IMR-90 (cell line): ENCODE measurements at regions not wholly inside any gene's neighbourhood (a gene's known extent, or its start where the extent isn't known, plus 50 kb on each side); places are given as distances from the start of the nearest gene placed in this dataset.

Experiments
- ATAC-seq: fragments of 200-7000 bp; cut with Tn5 transposase; 2 replicates; pipeline ENCODE4 v1.9.1; 2020; ENCODE audit warnings: low read depth, mild to moderate bottlenecking, moderate library complexity
- BruUV-seq: library from RNA; stranded (reverse); fragments of 400-500 nt; replicated peaks from 2 replicates; lab custom pipeline; 2021; lab: Mats Ljungman, UMichigan
- CTCF ChIA-PET: fragments of 300-600 bp; formaldehyde crosslinking; extraction: SDS; loops from one replicate; lab custom pipeline; 2021; ENCODE audit warnings: antibody characterized with exemption; lab: Yijun Ruan, JAX
- POLR2A ChIA-PET: fragments of 300-600 bp; sonication (Branson Sonifier 250); formaldehyde crosslinking; loops from one replicate; lab custom pipeline; 2022; ENCODE audit warnings: antibody characterized with exemption; ENCODE audit not compliant: unreplicated experiment; lab: Charles Lee
- DNase-seq: peaks from one replicate; pipeline ENCODE4 v3.0.0; 2013
- H2AFZ ChIP-seq: replicated peaks from 2 replicates; pipeline ENCODE3; 2013; ENCODE audit warnings: low read length, mild to moderate bottlenecking; ENCODE audit not compliant: poor library complexity
- H2AK5ac ChIP-seq: 2 replicates; pipeline ENCODE4 v1.6.1; 2013; ENCODE audit warnings: low read depth, low read length, inconsistent platforms
- H2AK9ac ChIP-seq: replicated peaks from 2 replicates; pipeline ENCODE3; 2013; ENCODE audit warnings: mild to moderate bottlenecking, low read depth, low read length, moderate library complexity; ENCODE audit not compliant: poor library complexity
- H2BK120ac ChIP-seq: 2 replicates; pipeline ENCODE4 v1.6.1; 2013; ENCODE audit warnings: low read depth, low read length, inconsistent platforms
- H2BK15ac ChIP-seq: 3 replicates; pipeline ENCODE4 v1.6.1; 2013; ENCODE audit warnings: low read depth, low read length, inconsistent platforms
- H2BK20ac ChIP-seq: 2 replicates; pipeline ENCODE4 v1.6.1; 2013; ENCODE audit warnings: low read depth, mild to moderate bottlenecking, inconsistent platforms, low read length, moderate library complexity
- H2BK5ac ChIP-seq: 2 replicates; pipeline ENCODE4 v1.6.1; 2013; ENCODE audit warnings: mild to moderate bottlenecking, low read depth, low read length, inconsistent platforms; ENCODE audit not compliant: poor library complexity, severe bottlenecking
- H3K14ac ChIP-seq: replicated peaks from 2 replicates; pipeline ENCODE4 v1.6.1; 2013; ENCODE audit warnings: low read depth, low read length, inconsistent platforms
- H3K18ac ChIP-seq: 2 replicates; pipeline ENCODE4 v1.6.1; 2013; ENCODE audit warnings: low read depth, low read length, control low read depth
- H3K23ac ChIP-seq: 2 replicates; pipeline ENCODE4 v1.6.1; 2013; ENCODE audit warnings: low read depth, low read length, inconsistent platforms
- H3K27ac ChIP-seq: 2 replicates; pipeline ENCODE4 v1.5.1; 2013; ENCODE audit warnings: mild to moderate bottlenecking, control low read depth, low read length; ENCODE audit not compliant: insufficient read depth
- H3K27me3 ChIP-seq: 2 replicates; pipeline ENCODE4 v1.6.1; 2013; ENCODE audit warnings: low read length; ENCODE audit not compliant: control insufficient read depth, insufficient read depth
- H3K36me3 ChIP-seq: 2 replicates; pipeline ENCODE4 v1.6.1; 2013; ENCODE audit warnings: low read length, mixed read lengths; ENCODE audit not compliant: control insufficient read depth, insufficient read depth
- H3K4ac ChIP-seq: 2 replicates; pipeline ENCODE4 v1.6.1; 2013; ENCODE audit warnings: low read depth, low read length, inconsistent platforms
- H3K4me1 ChIP-seq: 2 replicates; pipeline ENCODE4 v1.6.1; 2013; ENCODE audit warnings: low read length, mixed read lengths; ENCODE audit not compliant: control insufficient read depth, insufficient read depth
- H3K4me2 ChIP-seq: 2 replicates; pipeline ENCODE4 v1.6.1; 2013; ENCODE audit warnings: low read depth, mild to moderate bottlenecking, control low read depth, low read length, moderate library complexity
- H3K4me3 ChIP-seq: 2 replicates; pipeline ENCODE4 v1.5.1; 2013; ENCODE audit warnings: low read depth, mild to moderate bottlenecking, control low read depth, low read length, moderate library complexity; ENCODE audit not compliant: insufficient read depth
- H3K56ac ChIP-seq: 2 replicates; pipeline ENCODE4 v1.6.1; 2013; ENCODE audit warnings: low read length, inconsistent platforms; ENCODE audit not compliant: insufficient read depth; ENCODE audit errors: extremely low read depth
- H3K79me1 ChIP-seq, 2 experiments: 2 replicates each; pipeline ENCODE4 v1.6.1; 2013; ENCODE audit warnings: low read length in 2 of 2, inconsistent platforms in 1 of 2, low read depth in 1 of 2
- H3K9ac ChIP-seq: 2 replicates; pipeline ENCODE4 v1.6.1; 2013; ENCODE audit warnings: low read depth, low read length, control low read depth
- H3K9me1 ChIP-seq: 2 replicates; pipeline ENCODE4 v1.6.1; 2013; ENCODE audit warnings: low read length, inconsistent platforms; ENCODE audit not compliant: insufficient read depth
- H3K9me3 ChIP-seq: 2 replicates; pipeline ENCODE4 v1.6.1; 2013; ENCODE audit warnings: low read length; ENCODE audit not compliant: control insufficient read depth, insufficient read depth
- H4K20me1 ChIP-seq: 2 replicates; pipeline ENCODE4 v1.6.1; 2013; ENCODE audit warnings: low read length, inconsistent platforms; ENCODE audit not compliant: insufficient read depth
- H4K5ac ChIP-seq: 2 replicates; pipeline ENCODE4 v1.6.1; 2013; ENCODE audit warnings: mild to moderate bottlenecking, low read depth, low read length, control low read depth
- H4K8ac ChIP-seq, 2 experiments: 2 replicates each; pipeline ENCODE4 v1.6.1; 2013; ENCODE audit warnings: low read depth in 2 of 2, low read length in 2 of 2, control low read depth in 1 of 2, inconsistent platforms in 1 of 2
- H4K91ac ChIP-seq: 2 replicates; pipeline ENCODE4 v1.6.1; 2013; ENCODE audit warnings: low read depth, low read length, inconsistent platforms; ENCODE audit not compliant: insufficient read depth
- CHD1 ChIP-seq: IDR thresholded peaks from 2 replicates; pipeline ENCODE4 v1.6.1; 2012; ENCODE audit warnings: low read depth, low read length, improper control_type of control experiment
- CTCF ChIP-seq: conservative IDR thresholded peaks from 2 replicates; pipeline ENCODE4 v1.5.1; 2012; ENCODE audit warnings: mild to moderate bottlenecking, low read depth, low read length, improper control_type of control experiment
- MAFK ChIP-seq: IDR thresholded peaks from 2 replicates; pipeline ENCODE4 v1.6.1; 2012; ENCODE audit warnings: low read depth, low read length, improper control_type of control experiment
- MAZ ChIP-seq: IDR thresholded peaks from 2 replicates; pipeline ENCODE4 v1.6.1; 2012; ENCODE audit warnings: low read depth, mild to moderate bottlenecking, low read length, improper control_type of control experiment, moderate library complexity, borderline replicate concordance
- MXI1 ChIP-seq: IDR thresholded peaks from 2 replicates; pipeline ENCODE4 v1.6.1; 2012; ENCODE audit warnings: low read depth, mild to moderate bottlenecking, low read length, moderate library complexity, borderline replicate concordance
- NFE2L2 ChIP-seq: fragments of 150-350 bp; IDR thresholded peaks from 2 replicates; pipeline ENCODE4 v1.6.1; 2016; ENCODE audit warnings: low read depth, mild to moderate bottlenecking, low read length
- POLR2A ChIP-seq: IDR thresholded peaks from 2 replicates; pipeline ENCODE4 v1.6.1; 2012; ENCODE audit warnings: mild to moderate bottlenecking, low read depth, low read length
- RAD21 ChIP-seq: IDR thresholded peaks from 2 replicates; pipeline ENCODE4 v1.6.1; 2012; ENCODE audit warnings: low read length, improper control_type of control experiment
- RCOR1 ChIP-seq: IDR thresholded peaks from 2 replicates; pipeline ENCODE4 v1.6.1; 2012; ENCODE audit warnings: mild to moderate bottlenecking, low read length, improper control_type of control experiment; ENCODE audit not compliant: insufficient replicate concordance
- RFX5 ChIP-seq: IDR thresholded peaks from 2 replicates; pipeline ENCODE4 v1.8.0; 2012; ENCODE audit warnings: low read depth, mild to moderate bottlenecking, low read length, moderate library complexity
- SMC3 ChIP-seq: fragments of 150-350 bp; IDR thresholded peaks from 2 replicates; pipeline ENCODE4 v1.6.1; 2016; ENCODE audit warnings: low read depth, mild to moderate bottlenecking, antibody characterized with exemption, low read length, moderate library complexity
- dilution Hi-C: fragments of 300-500 bp; cut with HindIII; formaldehyde crosslinking; loops from one replicate; pipeline ENCODE4 v1.14.3; 2018; ENCODE audit warnings: low sequenced_read_pairs; ENCODE audit not compliant: unreplicated experiment
- in situ Hi-C: fragments of 300-500 bp; cut with MboI; formaldehyde crosslinking; loops from 3 replicates; pipeline ENCODE4 v1.14.3; 2019; ENCODE audit warnings: low sequenced_read_pairs, inconsistent platforms, mixed read lengths
- intact Hi-C: fragments of 100-400 bp; cut with micrococcal nuclease; formaldehyde crosslinking; loops from 2 replicates; pipeline ENCODE4 v1.10.0; 2022
- TF ChIP-seq, protein P1 (sequence below): fragments of 150-350 bp; IDR thresholded peaks from 2 replicates; pipeline ENCODE4 v1.6.1; 2017; ENCODE audit warnings: mild to moderate bottlenecking, antibody characterized with exemption, low read length, low read depth

DNA sequence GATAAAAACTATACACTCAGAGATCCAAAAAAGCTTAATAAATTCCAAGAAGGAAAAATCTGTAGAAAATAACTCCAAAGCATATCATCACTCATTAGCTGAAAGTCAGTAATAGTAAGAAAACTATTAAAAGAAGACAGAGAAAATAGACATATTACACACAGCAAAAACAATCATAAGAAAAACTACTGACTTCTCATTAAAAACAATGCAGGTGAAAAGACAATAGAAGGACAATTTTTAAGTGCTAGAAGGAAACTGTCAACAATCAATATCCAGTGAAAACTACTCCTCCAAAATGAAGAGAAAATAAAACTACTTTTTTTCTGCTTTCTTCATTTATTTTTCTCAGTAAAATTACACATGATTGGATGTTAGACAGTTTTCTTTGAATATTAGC is 56.5 kb downstream of the BLID start:
- in situ Hi-C loops = no loop called here

More for the DNA sequence above, 56.5 kb downstream of the BLID start:
- H3K27ac ChIP-seq = no peak overlapping the region
- no peak overlapping the region for H3K18ac ChIP-seq
- BruUV-seq = no TSS peak
- no peak overlapping the region for H3K23ac ChIP-seq
- intact Hi-C loops (no loop called here), dilution Hi-C loops (no loop called here)
- H2AFZ ChIP-seq = no peak overlapping the region
- peaks cover 4% of the 10 kb centered on the region for H3K9me3 ChIP-seq
- no peak overlapping the region for H3K4me3 ChIP-seq
- ChIA-PET POLR2A (no interaction called here), CTCF (no interaction called here)
- H4K20me1 ChIP-seq = no peaks in the 10 kb centered on the region
- no peaks in the 10 kb centered on the region for H3K27me3 ChIP-seq
- no peaks in the 10 kb centered on the region for H3K4me1 ChIP-seq
- no peak overlapping the region for H2BK120ac ChIP-seq
- H4K91ac ChIP-seq = no peak overlapping the region
- H4K8ac ChIP-seq = no peak overlapping the region
- H3K9ac ChIP-seq = no peak overlapping the region
- H3K4me2 ChIP-seq = no peak overlapping the region
- no peak overlapping the region for H3K56ac ChIP-seq
- DNase-seq (no peak), ATAC-seq (no peak)
- H2BK5ac ChIP-seq = no peak overlapping the region
- H2AK5ac ChIP-seq = no peak overlapping the region
- no peak overlapping the region for H2BK20ac ChIP-seq
- H3K36me3 ChIP-seq = peaks cover 15% of the 10 kb centered on the region
- H3K9me1 ChIP-seq = no peaks in the 10 kb centered on the region
- H4K5ac ChIP-seq = no peak overlapping the region
- H3K14ac ChIP-seq = no peak overlapping the region
- H2AK9ac ChIP-seq = no peak overlapping the region
- TF ChIP-seq NFE2L2 (no peak), RAD21 (no peak), CTCF (no peak), SMC3 (no peak), MAFK (no peak), RFX5 (no peak), RCOR1 (no peak), MAZ (no peak), CHD1 (no peak), MXI1 (no peak), POLR2A (no peak)
- TF ChIP-seq, protein P1, sequence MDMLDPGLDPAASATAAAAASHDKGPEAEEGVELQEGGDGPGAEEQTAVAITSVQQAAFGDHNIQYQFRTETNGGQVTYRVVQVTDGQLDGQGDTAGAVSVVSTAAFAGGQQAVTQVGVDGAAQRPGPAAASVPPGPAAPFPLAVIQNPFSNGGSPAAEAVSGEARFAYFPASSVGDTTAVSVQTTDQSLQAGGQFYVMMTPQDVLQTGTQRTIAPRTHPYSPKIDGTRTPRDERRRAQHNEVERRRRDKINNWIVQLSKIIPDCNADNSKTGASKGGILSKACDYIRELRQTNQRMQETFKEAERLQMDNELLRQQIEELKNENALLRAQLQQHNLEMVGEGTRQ = no peak
- H3K79me1 ChIP-seq = peaks cover 7 to 15% of the 10 kb centered on the region in 2 experiments; a peak in 3 of 4 replicates
- no peak overlapping the region for H2BK15ac ChIP-seq
- no peak overlapping the region for H3K4ac ChIP-seq
